GM18870 (cell line): ENCODE measurements at regions not wholly inside any gene's neighbourhood (a gene's known extent, or its start where the extent isn't known, plus 50 kb on each side); places are given as distances from the start of the nearest gene placed in this dataset.

Experiments
- ATAC-seq: cut with Tn5 transposase; IDR thresholded peaks from one replicate; pipeline ENCODE4 v1.9.1; 2021; ENCODE audit warnings: moderate library complexity; ENCODE audit not compliant: unreplicated experiment

GRCh38 chr3:154588831-154589230, 158.8 kb upstream of the GPR149 start:
- no peak for ATAC-seq

- ATAC-seq: no peak
These were observed 155.0 kb upstream of the GPR149 start for GRCh38 chr3:154584974-154585373.

GRCh38 chr3:154584041-154584440, 154.1 kb upstream of the GPR149 start:
- ATAC-seq: no peak

GRCh38 chr3:154583086-154583634, 153.2 kb upstream of the GPR149 start:
- ATAC-seq: no peak

- no peak for ATAC-seq
These were observed 152.5 kb upstream of the GPR149 start for GRCh38 chr3:154582501-154582900.

GRCh38 chr3:154571553-154572226, 141.7 kb upstream of the GPR149 start:
- ATAC-seq: no peak

GRCh38 chr3:154568064-154568463, 138.1 kb upstream of the GPR149 start:
- no peak for ATAC-seq

GRCh38 chr3:154559623-154560022, 129.6 kb upstream of the GPR149 start:
- no peak for ATAC-seq

- no peak for ATAC-seq
These were observed 122.3 kb upstream of the GPR149 start for GRCh38 chr3:154552338-154552737.

- no peak for ATAC-seq
These were observed 119.4 kb upstream of the GPR149 start for GRCh38 chr3:154549391-154549790.

- no peak for ATAC-seq
These were observed 118.4 kb upstream of the GPR149 start for GRCh38 chr3:154548341-154548740.

GRCh38 chr3:154542837-154543236, 112.8 kb upstream of the GPR149 start:
- no peak for ATAC-seq

GRCh38 chr3:154540950-154541604, 111.1 kb upstream of the GPR149 start:
- no peak for ATAC-seq

- no peak for ATAC-seq
These were observed 108.8 kb upstream of the GPR149 start for GRCh38 chr3:154538566-154539360.

- no peak for ATAC-seq
These were observed 106.8 kb upstream of the GPR149 start for GRCh38 chr3:154536751-154537150.

- ATAC-seq: no peak
These were observed 92.1 kb upstream of the GPR149 start for GRCh38 chr3:154522036-154522602.

- no peak for ATAC-seq
These were observed 87.4 kb upstream of the GPR149 start for GRCh38 chr3:154517404-154517803.

GRCh38 chr3:154515921-154516320, 85.9 kb upstream of the GPR149 start:
- ATAC-seq: no peak

- no peak for ATAC-seq
These were observed 80.8 kb upstream of the GPR149 start for GRCh38 chr3:154510780-154511179.

GRCh38 chr3:154507727-154508126, 77.7 kb upstream of the GPR149 start:
- no peak for ATAC-seq

- no peak for ATAC-seq
These were observed 67.0 kb upstream of the GPR149 start for GRCh38 chr3:154496978-154497377.
